HG02759 (cell line): ENCODE measurements at regions not wholly inside any gene's neighbourhood (a gene's known extent, or its start where the extent isn't known, plus 50 kb on each side); places are given as distances from the start of the nearest gene placed in this dataset.

Experiments used
- ATAC-seq: cut with Tn5 transposase; IDR thresholded peaks from one replicate; pipeline ENCODE4 v1.9.1; 2021; ENCODE audit warnings: mild to moderate bottlenecking, moderate library complexity; ENCODE audit not compliant: unreplicated experiment

DNA sequence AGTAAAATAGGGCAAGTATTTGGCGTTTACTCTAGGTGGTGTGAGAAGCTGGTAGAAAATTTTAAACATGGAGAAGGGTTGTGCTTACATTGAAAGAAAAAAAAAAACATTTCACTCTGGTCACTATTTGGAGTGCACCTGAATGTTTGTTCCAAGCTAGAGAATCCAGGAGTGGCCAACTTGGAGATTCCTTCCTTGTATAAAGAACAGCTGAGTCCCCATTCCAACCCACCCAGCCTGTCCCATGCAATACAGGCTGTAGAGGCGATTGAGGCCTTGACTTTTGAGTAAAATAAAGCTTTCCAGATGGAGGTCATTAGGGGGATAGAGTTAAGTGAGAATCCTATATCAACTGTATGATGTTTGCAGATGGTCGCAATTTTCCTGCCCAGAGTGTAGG lies 203.8 kb upstream of the SYT4 start:
- ATAC-seq: no peak

DNA sequence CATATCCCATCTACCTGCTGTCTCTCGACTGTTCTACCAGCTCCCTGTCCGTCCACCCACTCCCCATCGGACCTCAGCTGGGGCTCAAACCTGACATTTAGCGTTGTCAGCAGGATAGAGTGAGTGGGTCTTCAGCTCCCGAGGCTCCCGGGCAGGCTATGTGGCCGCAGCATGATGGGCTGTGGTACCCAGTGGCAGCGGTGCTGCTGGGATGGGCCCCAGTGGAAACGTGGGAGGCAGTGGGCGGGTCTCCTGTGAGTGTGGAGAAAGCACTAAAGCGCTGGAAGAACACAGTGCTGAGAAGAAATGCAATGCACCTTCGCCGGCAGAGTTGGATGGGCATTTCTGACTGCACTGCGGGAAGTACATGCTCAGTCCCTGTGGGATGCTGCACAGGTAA lies 204.8 kb upstream of the SYT4 start:
- no peak for ATAC-seq

DNA sequence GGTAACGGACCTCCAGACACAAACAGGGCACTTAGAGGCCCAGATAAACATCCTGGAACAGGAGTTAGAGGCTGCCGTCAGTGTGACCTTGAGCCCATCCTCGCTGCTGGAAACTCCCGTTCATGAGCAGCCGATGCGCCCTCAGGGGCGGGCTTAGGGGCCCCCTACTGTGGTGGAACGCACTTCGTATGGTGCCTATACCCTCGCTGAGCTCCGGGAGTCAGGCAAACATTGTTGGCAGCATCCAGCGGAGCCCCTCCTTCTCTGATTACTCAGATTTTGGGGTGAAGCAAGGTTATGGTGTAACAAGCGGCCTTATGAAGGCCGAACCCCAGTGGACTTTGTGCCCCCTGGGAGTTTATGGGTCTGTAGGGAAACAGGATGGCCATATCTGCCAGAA lies 205.3 kb upstream of the SYT4 start:
- ATAC-seq: no peak

DNA sequence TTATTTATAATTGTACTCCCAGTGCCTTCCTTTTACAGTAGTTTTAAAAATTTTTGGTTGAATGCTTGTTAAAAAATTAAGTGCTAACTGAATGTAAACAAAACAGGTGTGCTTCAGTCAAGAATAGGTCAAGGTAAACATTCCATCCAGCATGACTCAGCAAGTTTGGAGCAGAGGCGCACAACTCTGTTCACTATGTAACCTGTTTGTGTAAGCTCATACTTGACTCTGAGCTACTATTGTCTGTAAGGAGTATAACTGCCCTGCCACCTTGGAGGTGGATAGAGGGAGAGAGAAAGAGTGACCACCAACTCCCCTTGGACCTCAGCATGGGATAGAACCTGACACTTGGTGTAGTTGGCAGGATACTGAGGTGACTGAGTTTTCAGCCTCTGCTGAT lies 207.4 kb upstream of the SYT4 start:
- ATAC-seq: no peak

DNA sequence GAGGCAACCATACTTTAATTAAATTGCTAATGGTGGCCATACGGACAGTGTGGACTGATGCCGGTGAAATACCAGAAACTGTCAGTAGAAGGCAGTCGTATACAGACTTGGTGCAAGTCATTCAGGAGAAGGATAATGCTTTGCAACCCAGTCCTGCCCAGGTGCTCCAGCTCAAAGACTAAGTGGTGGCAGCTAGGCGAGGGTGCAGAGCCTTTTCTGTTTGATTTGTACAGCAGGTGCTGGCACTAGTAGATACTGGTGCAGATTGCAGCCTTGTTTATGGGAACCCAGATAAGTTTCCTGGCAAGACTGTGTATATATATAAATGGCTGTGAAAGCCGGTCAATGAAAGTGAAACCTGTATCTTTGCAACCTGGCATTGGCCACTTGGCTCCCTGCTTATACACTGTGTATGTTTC lies 208.3 kb upstream of the SYT4 start:
- ATAC-seq: no peak

DNA sequence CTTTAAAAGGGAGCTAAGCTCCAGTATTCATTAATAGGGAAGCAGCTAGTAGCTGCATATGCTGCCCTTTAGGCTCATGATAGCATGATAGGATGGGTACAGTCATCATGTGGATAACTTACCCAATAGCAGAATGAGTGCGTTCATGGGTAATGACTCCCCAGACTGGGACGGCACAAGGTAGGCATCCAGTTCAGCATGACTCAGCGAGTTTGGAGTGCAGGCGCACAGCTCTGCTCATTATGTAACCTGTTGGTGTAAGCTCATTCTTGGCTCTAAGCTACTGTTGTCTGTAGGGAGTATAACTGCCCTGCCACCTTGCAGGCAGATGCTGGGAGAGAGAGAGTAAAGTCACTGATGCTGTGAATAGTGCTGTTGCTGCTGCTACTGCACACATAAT lies 209.2 kb upstream of the SYT4 start:
- no peak for ATAC-seq

DNA sequence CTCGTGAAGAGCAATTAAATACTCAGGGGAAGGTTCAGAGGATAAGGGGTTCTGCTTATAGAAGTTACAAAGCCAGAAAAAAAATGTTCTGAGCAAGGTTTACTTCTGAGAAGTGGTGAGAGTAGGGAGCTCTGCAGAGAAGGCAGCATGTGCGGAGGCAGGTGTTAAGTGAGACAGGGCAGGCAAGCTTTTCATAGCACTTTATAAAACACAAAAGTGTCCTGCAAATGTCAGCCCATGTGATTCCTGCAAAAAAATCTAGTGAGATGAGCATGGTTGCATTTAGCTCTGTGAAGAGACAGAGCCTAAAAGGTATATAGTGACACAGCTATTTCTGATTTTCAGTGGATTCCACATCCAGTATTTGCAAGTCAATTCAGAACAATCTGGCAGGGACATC lies 223.8 kb upstream of the SYT4 start:
- ATAC-seq: no peak

DNA sequence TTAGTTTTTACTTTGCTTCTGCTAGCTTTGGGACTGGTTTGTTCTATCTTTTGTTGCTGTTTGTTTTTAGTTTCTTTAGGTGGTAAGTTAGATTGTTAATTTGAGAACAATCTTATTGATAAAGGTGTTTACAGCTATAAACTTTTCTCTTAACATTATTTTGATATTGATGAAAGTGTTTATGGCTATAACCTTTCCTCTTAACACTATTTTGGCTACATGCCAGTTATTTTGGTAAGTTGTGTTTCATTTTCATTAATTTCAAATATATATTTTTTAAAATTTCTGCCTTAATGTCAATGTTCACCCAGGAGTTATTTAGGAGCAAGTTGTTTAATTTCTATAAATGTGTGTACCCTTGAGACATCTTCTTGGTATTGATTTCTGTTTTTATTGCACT lies 229.6 kb upstream of the SYT4 start:
- ATAC-seq: no peak

DNA sequence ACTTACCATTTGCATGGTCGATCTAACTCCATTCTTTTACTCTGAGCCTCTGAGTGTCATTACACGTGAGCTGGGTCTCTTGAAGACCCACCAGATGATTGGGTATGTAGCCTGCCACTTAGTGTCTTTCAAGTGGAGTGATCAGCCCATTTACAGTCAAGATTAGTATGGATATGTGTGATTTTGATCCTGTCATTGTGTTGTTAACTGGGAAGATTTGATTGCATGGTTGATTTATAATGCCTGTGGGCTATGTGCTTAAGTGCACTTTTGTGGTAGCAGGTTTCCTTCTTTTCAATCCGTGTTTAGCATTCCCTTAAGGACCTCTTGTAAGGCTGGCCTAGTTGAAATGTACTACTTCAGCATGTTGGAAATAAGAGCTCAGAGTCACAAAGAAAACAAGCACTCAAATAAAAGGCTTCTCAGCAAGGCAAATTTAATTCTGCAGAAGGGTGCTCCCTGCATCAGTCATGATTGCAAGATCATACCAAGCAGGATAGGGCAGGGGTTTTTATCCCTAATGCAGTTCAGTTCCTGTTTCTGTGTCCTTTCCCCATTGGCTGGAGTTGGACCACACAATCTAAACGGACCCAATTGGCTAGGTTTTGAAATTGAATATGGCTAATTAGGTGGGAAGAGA lies 230.7 kb upstream of the SYT4 start:
- ATAC-seq: no peak

DNA sequence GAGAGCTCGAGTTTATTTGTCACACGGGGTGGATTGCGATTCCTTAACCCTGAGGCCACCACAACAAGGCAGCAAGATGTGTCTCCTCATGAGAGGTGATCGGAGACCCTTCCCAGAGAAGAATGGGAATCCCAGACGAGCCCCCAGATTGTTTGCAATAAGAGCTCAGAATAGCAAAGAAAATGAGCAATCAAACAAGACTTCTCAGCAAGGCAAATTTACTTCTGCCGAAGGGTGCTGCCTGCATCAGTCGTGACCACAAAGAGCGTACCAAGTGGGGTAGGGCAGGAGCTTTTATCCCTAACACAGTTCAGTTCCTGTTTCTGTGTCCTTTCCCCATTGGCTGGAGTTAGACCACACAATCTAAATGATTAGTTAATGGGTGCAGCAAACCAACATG lies 237.5 kb upstream of the SYT4 start:
- no peak for ATAC-seq

DNA sequence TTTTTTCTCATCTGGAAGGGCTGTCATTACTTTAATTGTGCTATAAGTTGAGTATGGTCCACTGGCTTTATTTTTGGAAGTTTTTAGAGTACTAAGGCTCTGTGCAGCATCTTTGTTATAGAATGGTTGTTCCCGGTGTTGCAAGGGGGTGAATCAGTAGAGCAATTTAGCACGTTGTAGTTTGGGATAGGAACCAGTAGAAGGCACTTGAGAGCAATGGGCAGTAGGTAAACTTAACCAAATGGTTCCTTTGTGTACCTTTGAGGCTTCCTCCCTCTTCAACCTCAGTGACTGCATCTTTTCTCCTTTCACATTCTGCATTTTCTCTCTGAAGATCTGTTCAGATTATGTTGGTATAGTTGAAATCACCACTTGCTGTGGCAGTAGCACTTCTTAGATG lies 238.2 kb upstream of the SYT4 start:
- ATAC-seq: no peak

DNA sequence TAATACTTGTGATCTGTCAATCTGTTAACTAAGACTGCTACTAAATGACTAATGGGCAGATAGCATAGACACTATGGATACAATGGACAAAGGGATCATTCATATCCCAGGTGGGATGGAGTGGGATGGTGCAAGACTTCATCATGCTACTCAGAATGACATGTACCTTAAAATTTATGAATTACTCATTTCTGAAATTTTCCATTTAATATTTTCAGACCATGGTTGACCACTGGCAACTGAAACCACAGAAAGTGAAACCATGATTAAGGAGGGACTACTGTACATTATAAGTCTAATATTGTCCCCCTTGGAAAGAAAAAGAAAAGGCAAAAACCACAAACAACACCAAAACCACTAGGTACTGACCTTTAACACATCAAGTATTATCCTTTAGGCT lies 247.0 kb upstream of the SYT4 start:
- ATAC-seq: no peak

DNA sequence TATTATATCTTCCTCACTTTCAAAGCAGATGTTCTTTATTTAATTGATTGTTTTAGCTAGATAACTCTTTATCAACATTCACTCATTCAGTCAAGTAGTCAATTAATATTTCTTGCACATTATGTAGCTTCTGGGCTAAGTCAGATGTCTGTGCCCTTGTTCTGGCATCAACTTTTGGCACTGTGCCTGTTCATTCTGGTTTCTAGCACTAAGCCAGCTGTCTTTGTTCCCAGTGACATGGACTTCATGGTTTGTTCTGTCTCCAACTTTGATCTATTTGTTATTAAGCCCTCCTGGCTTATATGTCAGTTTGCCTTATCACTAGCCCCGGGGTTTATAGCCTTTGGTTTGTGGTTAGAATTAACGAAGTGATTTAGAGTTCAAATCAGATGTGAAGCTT lies 247.9 kb upstream of the SYT4 start:
- no peak for ATAC-seq

DNA sequence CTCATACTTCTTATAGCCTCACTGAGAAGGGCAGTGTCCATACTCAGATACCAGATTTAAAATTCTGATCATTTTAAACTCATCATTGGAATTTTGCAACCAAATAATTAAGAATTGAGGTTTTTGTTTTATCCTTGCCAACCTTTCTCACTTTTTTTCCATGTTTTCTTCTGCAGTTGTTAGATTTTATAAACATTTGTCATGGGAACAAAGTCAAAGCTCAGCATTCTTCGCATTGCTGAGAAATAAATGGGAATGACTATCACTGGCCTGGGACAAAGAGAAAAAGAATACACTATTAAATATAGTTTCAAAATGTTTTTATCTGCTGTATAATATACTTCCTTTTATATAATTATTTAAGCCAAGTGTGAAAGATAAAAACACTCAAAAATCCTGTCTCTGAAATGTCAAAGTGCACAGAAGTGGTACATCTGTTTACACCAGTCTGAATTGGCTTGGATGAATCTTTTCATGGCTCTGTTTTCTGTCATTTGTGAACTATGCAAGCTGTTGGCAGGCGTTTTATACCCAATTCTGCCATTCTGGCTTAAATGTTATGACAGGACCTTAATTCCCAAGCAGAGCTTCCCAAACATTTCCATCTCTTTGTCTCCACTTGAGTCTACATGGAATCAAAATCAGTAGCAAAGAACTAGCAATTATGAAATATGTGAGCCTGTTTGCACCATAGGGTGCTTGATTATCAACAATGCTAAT lies 249.3 kb upstream of the SYT4 start:
- no peak for ATAC-seq

DNA sequence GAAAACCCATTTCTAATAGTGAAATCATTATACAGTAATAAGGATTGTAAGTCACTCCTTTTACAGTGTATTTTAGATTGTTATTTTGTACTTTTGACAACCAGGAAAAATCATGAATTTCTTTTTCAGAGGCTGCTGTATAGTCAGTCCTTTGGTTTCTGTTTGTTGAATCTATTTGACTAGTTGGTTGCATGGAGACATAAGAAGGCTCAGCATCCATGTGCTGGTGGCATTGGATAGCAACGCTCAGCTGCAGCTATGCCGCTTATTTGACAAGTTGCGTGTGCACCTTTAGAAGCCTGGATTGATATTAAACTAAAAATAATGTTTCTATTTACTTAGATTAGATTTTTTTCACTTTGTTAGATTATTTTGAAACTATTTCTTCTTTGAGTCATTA lies 254.1 kb upstream of the SYT4 start:
- ATAC-seq: no peak

DNA sequence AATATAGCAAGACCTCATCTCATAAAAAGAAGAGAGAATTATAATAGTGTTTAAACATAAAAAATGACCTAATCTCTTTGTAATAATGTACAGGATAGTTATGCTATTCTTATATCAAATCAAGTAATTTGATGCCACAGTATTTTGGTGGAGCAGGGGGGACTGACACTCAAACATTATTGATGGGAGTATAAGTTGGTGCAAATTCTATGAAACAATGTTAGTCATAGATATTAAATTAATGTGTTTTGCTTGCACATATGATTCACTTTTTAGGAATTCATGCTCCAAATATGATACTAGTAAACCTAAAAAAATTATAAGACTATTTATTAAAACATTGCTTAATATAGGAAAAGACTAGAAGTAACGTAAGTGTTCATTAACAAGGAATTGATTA lies 256.1 kb upstream of the SYT4 start:
- no peak for ATAC-seq

DNA sequence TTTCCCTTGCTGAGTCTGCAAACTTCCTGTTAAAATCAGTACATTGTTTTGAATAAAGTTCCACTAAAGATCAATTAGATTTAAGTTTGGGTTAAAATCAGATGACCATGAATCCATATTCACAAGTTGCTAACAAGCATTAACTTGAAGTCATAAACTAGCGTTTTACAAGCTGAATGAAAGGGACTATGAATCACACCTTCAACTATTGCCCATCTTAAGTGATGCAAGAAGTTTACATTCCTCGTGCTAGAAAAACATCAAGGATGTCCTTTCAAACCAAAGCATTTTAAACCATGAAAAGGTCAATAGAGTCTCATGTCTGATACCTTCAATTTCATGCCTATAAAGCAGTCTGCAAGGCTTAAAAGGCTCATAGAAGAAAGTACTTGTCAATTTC lies 257.2 kb upstream of the SYT4 start:
- ATAC-seq: no peak

DNA sequence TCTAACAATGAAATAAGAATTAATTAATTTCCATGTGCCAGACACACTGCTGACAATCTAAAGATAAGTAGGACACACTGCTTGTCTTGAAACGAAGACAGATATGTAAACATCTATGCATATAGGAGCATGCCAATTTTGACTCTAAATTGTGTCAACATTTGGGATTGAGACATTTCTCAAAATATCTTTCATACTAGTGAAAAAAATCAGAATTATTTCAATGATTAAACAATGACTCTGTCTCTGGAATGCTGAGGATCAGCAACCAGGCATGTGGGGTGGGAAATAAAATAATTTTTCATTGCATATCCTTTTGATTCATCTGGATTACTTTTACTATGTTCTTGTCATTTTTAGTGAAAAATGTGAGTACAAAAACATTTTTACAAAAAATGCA lies 262.6 kb upstream of the SYT4 start:
- no peak for ATAC-seq

DNA sequence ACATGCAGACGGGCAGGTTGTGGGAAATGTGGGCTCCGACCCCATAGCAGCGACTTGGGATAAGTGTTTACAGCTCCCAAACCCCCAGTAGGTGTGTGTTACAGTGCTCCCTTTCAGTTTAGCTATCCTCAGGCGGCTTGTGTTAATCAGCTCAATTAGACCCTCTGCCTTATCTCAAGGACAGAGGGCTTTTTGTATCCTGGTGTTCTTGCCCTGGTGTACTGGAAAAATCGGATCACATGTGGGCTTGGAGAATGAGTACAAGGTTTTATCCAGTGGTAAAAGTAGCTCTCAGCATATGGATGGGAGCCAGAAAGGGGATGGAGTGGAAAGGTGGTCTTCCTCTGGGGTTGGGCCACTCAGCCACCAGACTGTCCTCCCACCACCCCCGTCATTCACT lies 264.7 kb upstream of the SYT4 start:
- ATAC-seq: no peak

DNA sequence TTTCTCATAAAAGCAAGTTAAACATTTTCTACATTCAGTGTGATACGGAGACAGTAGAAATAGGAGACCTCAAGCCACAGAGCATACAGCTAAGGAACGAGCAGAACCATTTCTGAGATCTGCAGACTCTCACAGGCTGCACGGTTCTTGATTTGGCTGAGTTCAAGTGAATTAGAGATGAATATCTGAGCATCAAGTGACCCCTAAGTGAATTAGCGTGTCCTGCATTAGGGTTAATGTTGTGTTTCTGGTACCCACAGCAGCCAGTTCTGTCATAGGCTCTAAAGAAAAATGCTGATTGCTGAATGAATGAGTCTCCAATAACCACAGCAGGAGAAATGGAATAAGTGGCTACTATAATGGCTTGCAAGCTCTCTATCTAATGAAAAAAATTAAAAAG lies 265.9 kb upstream of the SYT4 start:
- no peak for ATAC-seq

DNA sequence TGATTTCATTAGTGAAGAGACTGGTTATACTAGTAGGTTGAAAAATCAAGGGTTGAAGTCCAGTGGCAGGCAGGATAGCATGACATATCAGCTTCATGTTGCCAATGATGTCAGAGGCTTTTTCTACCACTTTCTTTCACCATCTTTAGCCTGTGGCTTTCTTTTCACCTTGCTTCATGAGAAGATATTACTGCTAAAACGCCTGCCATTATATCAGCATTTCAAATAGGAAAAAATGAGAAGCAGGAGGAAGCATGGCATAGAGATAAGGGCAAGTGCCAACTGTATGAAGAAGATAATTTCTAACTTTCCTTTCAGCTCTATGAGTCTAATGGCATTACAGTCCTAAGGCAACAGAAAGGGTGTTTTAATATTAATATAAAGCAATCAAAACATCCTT lies 270.2 kb upstream of the SYT4 start:
- ATAC-seq: no peak

DNA sequence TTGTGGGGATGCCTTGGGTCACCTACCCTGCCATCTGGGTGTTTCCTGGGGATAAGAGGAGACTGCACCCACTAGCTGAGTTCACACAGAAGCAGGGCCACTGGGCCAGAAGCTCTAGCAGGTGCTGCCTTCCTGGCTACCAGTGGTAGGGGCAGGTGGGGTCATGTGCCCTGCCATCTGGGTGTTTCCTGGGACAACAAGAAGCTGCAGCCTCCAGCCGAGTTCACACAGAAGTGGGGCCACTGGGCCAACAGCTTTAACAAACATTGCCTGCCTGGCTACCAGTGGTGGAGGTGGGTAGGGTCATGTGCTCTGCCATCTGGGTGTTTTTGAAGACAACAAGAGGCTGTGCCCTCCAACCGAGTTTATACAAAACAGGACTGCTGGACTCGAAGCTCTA lies 282.2 kb upstream of the SYT4 start:
- no peak for ATAC-seq

DNA sequence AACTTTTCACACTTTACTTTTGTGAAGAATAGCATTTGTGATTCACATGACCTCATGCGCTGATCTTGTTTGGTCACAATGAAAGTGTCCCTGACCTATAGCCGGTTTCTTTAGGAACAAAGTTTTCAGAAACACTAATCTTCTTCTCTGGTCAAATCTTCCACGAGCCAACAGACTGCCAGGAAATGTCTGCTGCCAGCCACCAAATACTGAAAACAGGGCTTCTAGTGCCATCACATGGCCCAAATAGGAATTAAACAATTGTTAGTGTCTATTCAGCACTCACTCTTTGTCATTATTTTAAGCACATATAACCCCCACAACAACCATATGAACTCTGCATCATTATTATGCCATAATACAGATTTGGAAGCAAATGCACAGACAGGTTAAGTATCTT lies 286.5 kb upstream of the SYT4 start:
- ATAC-seq: peak; percentile 55
